A549 (cell line): ENCODE measurements at regions not wholly inside any gene's neighbourhood (a gene's known extent, or its start where the extent isn't known, plus 50 kb on each side); places are given as distances from the start of the nearest gene placed in this dataset.

Experiments used
- ATAC-seq, 2 experiments: fragments of 200-7000 bp in 1 of 2; fragments of >200 bp in 1 of 2; cut with Nextera tagmentation in 1 of 2; cut with Tn5 transposase in 1 of 2; 3 replicates each; pipeline versions ENCODE4 v1.8.0 to v1.9.1; 2018 to 2020; ENCODE audit warnings: mild to moderate bottlenecking in 1 of 2, moderate library complexity in 1 of 2
- CTCF ChIA-PET: fragments of 300-600 bp; sonication (Branson Sonifier 250); formaldehyde crosslinking; extraction: SDS; loops from one replicate; lab custom pipeline; 2021; ENCODE audit warnings: antibody characterized with exemption, inconsistent platforms; lab: Yijun Ruan, JAX
- POLR2A ChIA-PET: fragments of 350-600 bp; formaldehyde crosslinking; extraction: SDS; loops from one replicate; lab custom pipeline; 2021; ENCODE audit warnings: antibody characterized with exemption, inconsistent platforms; lab: Yijun Ruan, JAX
- DNase-seq, 2 experiments: peaks; one replicate each; pipeline versions ENCODE4 v3.0.0 to v3.0.0-alpha.2; 2011 to 2016; ENCODE audit warnings: low read depth in 1 of 2, low spot score in 1 of 2
- FAIRE-seq: peaks from 2 replicates; lab custom pipeline; 2011; peaks lifted over from hg19 to GRCh38; lab: Jason Lieb, UNC
- H3K27ac ChIP-seq, 2 experiments: fragments of >200 bp; sonication (Bioruptor Twin); formaldehyde crosslinking; 3 replicates each; pipeline ENCODE4 v1.5.1; 2016 to 2017
- H3K4me1 ChIP-seq: fragments of >200 bp; sonication (Bioruptor Twin); formaldehyde crosslinking; 3 replicates; pipeline ENCODE4 v1.6.1; 2016
- H3K4me2 ChIP-seq: fragments of >200 bp; sonication (Bioruptor Twin); formaldehyde crosslinking; 3 replicates; pipeline ENCODE4 v1.6.1; 2016
- H3K4me3 ChIP-seq: fragments of >200 bp; sonication (Bioruptor Twin); formaldehyde crosslinking; 3 replicates; pipeline ENCODE4 v1.5.1; 2016
- H3K9me3 ChIP-seq: fragments of >200 bp; sonication (Bioruptor Twin); formaldehyde crosslinking; 3 replicates; pipeline ENCODE4 v1.6.1; 2016
- CBX8 ChIP-seq: fragments of 200-600 bp; sonication (generic); IDR thresholded peaks from 2 replicates; pipeline ENCODE4 v1.6.1; 2016
- CEBPB ChIP-seq, 2 experiments: fragments of >200 bp in 1 of 2; sonication (Bioruptor Twin) in 1 of 2; formaldehyde crosslinking in 1 of 2; IDR thresholded peaks; 2 replicates each; pipeline ENCODE4 v1.6.1; 2012 to 2016
- CHD2 ChIP-seq: fragments of 150-350 bp; IDR thresholded peaks from 2 replicates; pipeline ENCODE4 v1.6.1; 2014; ENCODE audit warnings: low read length; ENCODE audit not compliant: partially characterized antibody
- EP300 ChIP-seq, 2 experiments: fragments of >200 bp; sonication (Bioruptor Twin); formaldehyde crosslinking; IDR thresholded peaks; 2 replicates in 1 of 2; 3 replicates in 1 of 2; pipeline ENCODE4 v1.6.1; 2016 to 2017
- GATA3 ChIP-seq: IDR thresholded peaks from 2 replicates; pipeline ENCODE4 v1.6.1; 2012; ENCODE audit warnings: borderline replicate concordance
- HEYL ChIP-seq: fragments of 250-450 bp; sonication (Bioruptor Pico); IDR thresholded peaks from 2 replicates; pipeline ENCODE4 v1.8.0; 2021; ENCODE audit warnings: mild to moderate bottlenecking, moderate library complexity
- HOXB13 ChIP-seq: fragments of 250-450 bp; sonication (Bioruptor Pico); IDR thresholded peaks from 2 replicates; pipeline ENCODE4 v1.5.0; 2020; ENCODE audit warnings: low read depth, mild to moderate bottlenecking, moderate library complexity
- HOXB5 ChIP-seq: fragments of 250-450 bp; sonication (Bioruptor Pico); IDR thresholded peaks from 2 replicates; pipeline ENCODE4 v1.5.0; 2020; ENCODE audit warnings: mild to moderate bottlenecking, moderate library complexity
- JUNB ChIP-seq: fragments of >200 bp; sonication (Bioruptor Twin); formaldehyde crosslinking; IDR thresholded peaks from 2 replicates; pipeline ENCODE4 v1.6.1; 2016
- KDM1A ChIP-seq: fragments of 200-600 bp; sonication (generic); IDR thresholded peaks from 2 replicates; pipeline ENCODE4 v1.6.1; 2016; ENCODE audit warnings: low read depth, mild to moderate bottlenecking
- MYC ChIP-seq: IDR thresholded peaks from 2 replicates; pipeline ENCODE4 v1.6.1; 2012; ENCODE audit warnings: mild to moderate bottlenecking, inconsistent platforms, low read length, improper control_type of control experiment, borderline replicate concordance
- NPAS2 ChIP-seq: fragments of 250-450 bp; sonication (Bioruptor Pico); IDR thresholded peaks from 2 replicates; pipeline ENCODE4 v1.8.0; 2022; ENCODE audit warnings: mild to moderate bottlenecking, moderate library complexity, borderline replicate concordance
- PHF8 ChIP-seq: fragments of 200-600 bp; sonication (generic); IDR thresholded peaks from 2 replicates; pipeline ENCODE4 v1.6.1; 2016; ENCODE audit warnings: low read depth, mild to moderate bottlenecking, antibody characterized with exemption, moderate library complexity, borderline replicate concordance
- POLR2AphosphoS2 ChIP-seq: conservative IDR thresholded peaks from 2 replicates; pipeline ENCODE4 v1.6.1; 2012; ENCODE audit warnings: low read length, improper control_type of control experiment, inconsistent platforms
- RARB ChIP-seq: fragments of 250-450 bp; sonication (Bioruptor Pico); IDR thresholded peaks from 2 replicates; pipeline ENCODE4 v1.8.0; 2021; ENCODE audit warnings: mild to moderate bottlenecking, moderate library complexity
- RCOR1 ChIP-seq: fragments of 150-350 bp; IDR thresholded peaks from 2 replicates; pipeline ENCODE4 v1.6.1; 2014; ENCODE audit warnings: antibody characterized with exemption, low read length, low read depth
- SREBF2 ChIP-seq: fragments of 450-650 bp; IDR thresholded peaks from 2 replicates; pipeline ENCODE4 v1.6.1; 2014; ENCODE audit warnings: mild to moderate bottlenecking, moderate library complexity
- ZSCAN20 ChIP-seq: fragments of 250-450 bp; sonication (Bioruptor Pico); IDR thresholded peaks from 2 replicates; pipeline ENCODE4 v1.8.0; 2022; ENCODE audit warnings: mild to moderate bottlenecking, moderate library complexity
- WGBS: methylation state at CpG from one replicate; pipeline ENCODE4 v1.1.6; 2017; ENCODE audit errors: missing lambda C conversion rate; 5-methylcytosine and 5-hydroxymethylcytosine counted together
- TF ChIP-seq, protein P1 (sequence below): fragments of >200 bp; sonication (Bioruptor Twin); formaldehyde crosslinking; IDR thresholded peaks from 3 replicates; pipeline ENCODE4 v1.5.1; 2016
- TF ChIP-seq, protein P2 (sequence below): fragments of 250-450 bp; sonication (Bioruptor Pico); IDR thresholded peaks from 2 replicates; pipeline ENCODE4 v1.5.0; 2021; ENCODE audit warnings: mild to moderate bottlenecking, moderate library complexity, borderline replicate concordance
- TF ChIP-seq, protein P3 (sequence below): fragments of 250-450 bp; sonication (Bioruptor Pico); IDR thresholded peaks from 2 replicates; pipeline ENCODE4 v1.5.0; 2020; ENCODE audit warnings: low read depth, mild to moderate bottlenecking, moderate library complexity
- TF ChIP-seq, protein P4 (sequence below): fragments of 150-350 bp; IDR thresholded peaks from 2 replicates; pipeline ENCODE4 v1.6.1; 2014; ENCODE audit warnings: low read depth, mild to moderate bottlenecking, low read length
- TF ChIP-seq, protein P5 (sequence below): fragments of >200 bp; sonication (Bioruptor Twin); formaldehyde crosslinking; IDR thresholded peaks from 3 replicates; pipeline ENCODE4 v1.6.1; 2016
- TF ChIP-seq, protein P6 (sequence below): IDR thresholded peaks from 2 replicates; pipeline ENCODE4 v1.6.1; 2012

DNA sequence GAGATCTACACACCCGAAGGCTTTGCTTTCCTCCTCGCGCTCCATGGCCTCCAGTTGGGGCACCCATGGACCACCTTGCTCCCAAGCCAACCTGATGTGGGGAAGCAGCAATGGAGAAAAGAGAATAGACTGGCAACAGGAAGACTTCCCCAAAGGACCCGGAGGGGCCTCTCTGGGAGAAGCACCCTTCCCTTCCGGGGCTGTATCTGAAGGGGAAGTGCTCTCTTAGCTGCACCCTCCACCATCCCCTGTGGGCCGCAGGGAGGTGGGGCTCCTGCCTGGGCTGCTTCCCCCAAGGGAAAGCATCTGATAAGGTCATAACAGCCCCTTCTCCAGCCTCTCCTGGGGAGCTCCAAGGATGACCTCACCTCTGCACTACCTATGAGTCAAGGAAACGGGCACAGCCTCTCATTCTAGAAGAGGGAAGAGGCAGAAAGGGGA, 100.2 kb downstream of the RIPK4 start:
- Histone ChIP-seq H3K27ac (peak overlapping the region in 1 of 2 experiments; percentile 86; a peak in 2 of 6 replicates), H3K4me3 (no peak overlapping the region), H3K9me3 (no peaks in the 10 kb centered on the region), H3K4me2 (no peak overlapping the region), H3K4me1 (peaks cover 18% of the 10 kb centered on the region)
- TF ChIP-seq, protein P1, sequence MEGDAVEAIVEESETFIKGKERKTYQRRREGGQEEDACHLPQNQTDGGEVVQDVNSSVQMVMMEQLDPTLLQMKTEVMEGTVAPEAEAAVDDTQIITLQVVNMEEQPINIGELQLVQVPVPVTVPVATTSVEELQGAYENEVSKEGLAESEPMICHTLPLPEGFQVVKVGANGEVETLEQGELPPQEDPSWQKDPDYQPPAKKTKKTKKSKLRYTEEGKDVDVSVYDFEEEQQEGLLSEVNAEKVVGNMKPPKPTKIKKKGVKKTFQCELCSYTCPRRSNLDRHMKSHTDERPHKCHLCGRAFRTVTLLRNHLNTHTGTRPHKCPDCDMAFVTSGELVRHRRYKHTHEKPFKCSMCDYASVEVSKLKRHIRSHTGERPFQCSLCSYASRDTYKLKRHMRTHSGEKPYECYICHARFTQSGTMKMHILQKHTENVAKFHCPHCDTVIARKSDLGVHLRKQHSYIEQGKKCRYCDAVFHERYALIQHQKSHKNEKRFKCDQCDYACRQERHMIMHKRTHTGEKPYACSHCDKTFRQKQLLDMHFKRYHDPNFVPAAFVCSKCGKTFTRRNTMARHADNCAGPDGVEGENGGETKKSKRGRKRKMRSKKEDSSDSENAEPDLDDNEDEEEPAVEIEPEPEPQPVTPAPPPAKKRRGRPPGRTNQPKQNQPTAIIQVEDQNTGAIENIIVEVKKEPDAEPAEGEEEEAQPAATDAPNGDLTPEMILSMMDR = no peak
- TF ChIP-seq, protein P2, sequence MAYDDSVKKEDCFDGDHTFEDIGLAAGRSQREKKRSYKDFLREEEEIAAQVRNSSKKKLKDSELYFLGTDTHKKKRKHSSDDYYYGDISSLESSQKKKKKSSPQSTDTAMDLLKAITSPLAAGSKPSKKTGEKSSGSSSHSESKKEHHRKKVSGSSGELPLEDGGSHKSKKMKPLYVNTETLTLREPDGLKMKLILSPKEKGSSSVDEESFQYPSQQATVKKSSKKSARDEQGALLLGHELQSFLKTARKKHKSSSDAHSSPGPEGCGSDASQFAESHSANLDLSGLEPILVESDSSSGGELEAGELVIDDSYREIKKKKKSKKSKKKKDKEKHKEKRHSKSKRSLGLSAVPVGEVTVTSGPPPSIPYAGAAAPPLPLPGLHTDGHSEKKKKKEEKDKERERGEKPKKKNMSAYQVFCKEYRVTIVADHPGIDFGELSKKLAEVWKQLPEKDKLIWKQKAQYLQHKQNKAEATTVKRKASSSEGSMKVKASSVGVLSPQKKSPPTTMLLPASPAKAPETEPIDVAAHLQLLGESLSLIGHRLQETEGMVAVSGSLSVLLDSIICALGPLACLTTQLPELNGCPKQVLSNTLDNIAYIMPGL = no peak
- TF ChIP-seq RCOR1 (no peak), CHD2 (no peak), HOXB5 (CRISPR knock-in tag) (no peak), RARB (CRISPR knock-in tag) (no peak), GATA3 (no peak), ZSCAN20 (CRISPR knock-in tag) (no peak), EP300 (IDR thresholded peaks at IDR 0.05) (no peak), POLR2AphosphoS2 (no peak), HEYL (no peak), NPAS2 (CRISPR knock-in tag) (no peak), HOXB13 (CRISPR knock-in tag) (no peak), SREBF2 (no peak), MYC (no peak), CEBPB (IDR thresholded peaks at IDR 0.05) (no peak), KDM1A (no peak)
- TF ChIP-seq, protein P3, sequence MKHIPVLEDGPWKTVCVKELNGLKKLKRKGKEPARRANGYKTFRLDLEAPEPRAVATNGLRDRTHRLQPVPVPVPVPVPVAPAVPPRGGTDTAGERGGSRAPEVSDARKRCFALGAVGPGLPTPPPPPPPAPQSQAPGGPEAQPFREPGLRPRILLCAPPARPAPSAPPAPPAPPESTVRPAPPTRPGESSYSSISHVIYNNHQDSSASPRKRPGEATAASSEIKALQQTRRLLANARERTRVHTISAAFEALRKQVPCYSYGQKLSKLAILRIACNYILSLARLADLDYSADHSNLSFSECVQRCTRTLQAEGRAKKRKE (CRISPR knock-in tag) = no peak
- TF ChIP-seq, protein P4, sequence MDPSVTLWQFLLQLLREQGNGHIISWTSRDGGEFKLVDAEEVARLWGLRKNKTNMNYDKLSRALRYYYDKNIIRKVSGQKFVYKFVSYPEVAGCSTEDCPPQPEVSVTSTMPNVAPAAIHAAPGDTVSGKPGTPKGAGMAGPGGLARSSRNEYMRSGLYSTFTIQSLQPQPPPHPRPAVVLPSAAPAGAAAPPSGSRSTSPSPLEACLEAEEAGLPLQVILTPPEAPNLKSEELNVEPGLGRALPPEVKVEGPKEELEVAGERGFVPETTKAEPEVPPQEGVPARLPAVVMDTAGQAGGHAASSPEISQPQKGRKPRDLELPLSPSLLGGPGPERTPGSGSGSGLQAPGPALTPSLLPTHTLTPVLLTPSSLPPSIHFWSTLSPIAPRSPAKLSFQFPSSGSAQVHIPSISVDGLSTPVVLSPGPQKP = no peak
- 76% methylated on average over 7 of the region's 7 CpGs for WGBS
- FAIRE-seq (no peak), DNase-seq (no peak), ATAC-seq (no peak)
- POLR2A ChIA-PET = no interaction called here
- CTCF ChIA-PET = interaction anchor here (1.7 kb wide), 1 partner anchor 54 kb away, joined by 7 read pairs; no protein-coding TSS in a partner anchor

DNA sequence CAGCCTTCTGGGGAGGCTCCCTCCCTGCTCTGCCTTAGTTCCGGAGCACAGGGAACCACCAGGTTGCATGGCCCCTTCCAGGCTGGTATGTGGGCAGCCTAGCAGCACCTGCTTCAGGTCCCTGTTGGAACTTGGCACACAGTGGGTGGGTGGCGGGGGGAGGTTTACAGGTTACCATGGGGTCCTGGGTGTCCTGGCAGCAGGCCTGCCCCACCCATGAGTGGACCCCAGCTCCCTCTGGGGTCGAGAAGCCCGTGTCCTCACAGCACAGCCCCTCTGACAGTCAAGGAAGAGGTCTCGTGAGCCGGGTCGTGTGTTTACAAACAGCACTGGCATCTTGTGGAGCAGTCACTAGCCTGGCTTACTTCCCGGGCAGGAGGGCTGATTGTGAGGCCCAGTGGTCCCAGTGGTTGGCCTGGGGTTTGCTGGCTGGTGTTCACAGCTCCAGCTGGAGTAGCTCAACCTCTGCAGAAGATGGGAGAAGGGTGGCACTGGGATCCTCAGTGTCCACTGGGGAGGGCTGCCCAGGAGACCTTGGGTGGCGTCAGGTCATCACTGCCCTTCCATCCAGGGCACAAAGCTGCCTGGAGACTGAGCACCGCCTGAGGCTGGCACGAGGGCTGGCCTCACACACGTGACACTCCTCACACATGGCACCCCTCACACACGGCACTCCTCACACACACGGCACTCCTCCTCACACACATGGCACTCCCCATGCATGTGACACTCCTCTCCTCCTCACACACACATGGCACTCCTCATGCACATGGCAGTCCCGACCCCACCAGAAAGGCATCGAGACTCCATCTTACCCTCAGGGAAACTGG, 100.9 kb downstream of the RIPK4 start:
- CTCF ChIA-PET = interaction anchor here (1.7 to 2.6 kb wide), 3 partner anchors 53 to 112 kb away, joined by 7 read pairs; no protein-coding TSS in a partner anchor
- H3K4me2 ChIP-seq = no peak overlapping the region
- no peak for DNase-seq
- no peaks in the 10 kb centered on the region for H3K9me3 ChIP-seq
- H3K27ac ChIP-seq = peak overlapping the region; percentile 78 to 86; a peak in 3 of 6 replicates
- H3K4me3 ChIP-seq = no peak overlapping the region
- TF ChIP-seq HEYL (no peak), JUNB (no peak), NPAS2 (CRISPR knock-in tag) (no peak), PHF8 (no peak), CBX8 (no peak)
- TF ChIP-seq, protein P5, sequence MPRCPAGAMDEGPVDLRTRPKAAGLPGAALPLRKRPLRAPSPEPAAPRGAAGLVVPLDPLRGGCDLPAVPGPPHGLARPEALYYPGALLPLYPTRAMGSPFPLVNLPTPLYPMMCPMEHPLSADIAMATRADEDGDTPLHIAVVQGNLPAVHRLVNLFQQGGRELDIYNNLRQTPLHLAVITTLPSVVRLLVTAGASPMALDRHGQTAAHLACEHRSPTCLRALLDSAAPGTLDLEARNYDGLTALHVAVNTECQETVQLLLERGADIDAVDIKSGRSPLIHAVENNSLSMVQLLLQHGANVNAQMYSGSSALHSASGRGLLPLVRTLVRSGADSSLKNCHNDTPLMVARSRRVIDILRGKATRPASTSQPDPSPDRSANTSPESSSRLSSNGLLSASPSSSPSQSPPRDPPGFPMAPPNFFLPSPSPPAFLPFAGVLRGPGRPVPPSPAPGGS = no peak
- TF ChIP-seq, protein P4 = no peak
- TF ChIP-seq, protein P1 = no peak
- TF ChIP-seq, protein P6, sequence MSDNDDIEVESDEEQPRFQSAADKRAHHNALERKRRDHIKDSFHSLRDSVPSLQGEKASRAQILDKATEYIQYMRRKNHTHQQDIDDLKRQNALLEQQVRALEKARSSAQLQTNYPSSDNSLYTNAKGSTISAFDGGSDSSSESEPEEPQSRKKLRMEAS = no peak
- TF ChIP-seq, all 56 proteins: peak for 0
- FAIRE-seq (no peak), ATAC-seq (no peak)
- POLR2A ChIA-PET = no interaction called here
- 86% methylated on average over 13 of the region's 16 CpGs for WGBS
- peaks cover 18% of the 10 kb centered on the region for H3K4me1 ChIP-seq
